RKO (cell line): ENCODE measurements at regions not wholly inside any gene's neighbourhood (a gene's known extent, or its start where the extent isn't known, plus 50 kb on each side); places are given as distances from the start of the nearest gene placed in this dataset.

ENCODE experiments used
- DNase-seq: peaks from one replicate; pipeline ENCODE4 v3.0.0-alpha.2; 2016; ENCODE audit warnings: low spot score

DNA sequence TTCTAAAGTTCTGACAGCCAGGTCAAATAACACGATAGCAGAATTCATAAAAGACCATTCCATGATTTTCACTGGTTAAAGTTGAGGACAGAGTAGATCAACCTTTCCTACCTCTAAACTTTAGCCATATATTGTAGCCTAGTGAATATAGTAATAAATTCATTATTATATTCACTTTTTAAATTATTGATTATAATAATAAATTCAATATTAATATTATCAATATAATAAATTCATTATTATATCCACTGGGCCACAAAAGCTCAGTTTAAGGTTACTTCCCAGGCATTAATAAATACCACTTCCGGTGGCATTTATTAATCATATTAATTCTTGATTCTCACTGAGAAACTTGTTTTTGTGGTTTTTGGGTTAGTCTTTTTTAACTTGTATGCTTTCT lies 85.7 kb upstream of the GPC6 start:
- DNase-seq = no peak

DNA sequence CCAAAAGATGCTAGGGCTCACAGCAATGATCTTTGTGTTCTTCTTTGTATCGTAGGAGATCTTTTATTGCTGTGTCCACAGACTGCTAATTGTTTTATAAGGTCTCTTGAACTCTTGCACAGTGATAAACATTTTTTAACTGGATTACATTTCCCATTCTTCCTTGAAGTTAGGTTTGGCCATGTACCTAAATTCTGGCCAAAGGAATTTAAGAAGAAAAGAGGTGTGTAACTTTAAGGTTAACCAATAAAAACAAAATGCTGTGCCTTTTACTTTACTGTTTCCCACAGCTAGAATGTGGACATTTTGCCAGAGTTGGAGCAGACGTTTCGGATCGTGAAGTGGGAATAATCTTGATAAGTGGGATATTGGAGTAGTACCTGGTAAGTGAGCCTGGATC lies 82.6 kb upstream of the GPC6 start:
- DNase-seq = no peak

DNA sequence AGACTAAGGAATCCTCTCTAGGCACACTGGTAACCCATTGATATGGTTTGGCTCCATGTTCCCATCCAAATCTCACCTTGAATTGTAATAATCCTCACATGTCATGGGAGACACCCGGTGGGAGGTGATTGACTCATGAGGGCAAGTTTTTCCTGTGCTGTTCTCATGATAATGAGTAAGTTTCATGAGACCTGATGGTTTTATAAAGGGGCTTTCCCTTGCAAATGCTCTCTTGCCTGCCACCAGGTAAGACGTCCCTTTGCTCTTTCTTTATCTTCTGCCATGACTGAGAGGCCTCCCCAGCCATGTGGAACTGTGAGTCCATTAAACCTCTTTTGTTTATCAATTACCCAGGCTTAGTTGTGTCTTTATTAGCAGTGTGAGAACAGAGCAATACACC lies 81.4 kb upstream of the GPC6 start:
- DNase-seq = no peak

DNA sequence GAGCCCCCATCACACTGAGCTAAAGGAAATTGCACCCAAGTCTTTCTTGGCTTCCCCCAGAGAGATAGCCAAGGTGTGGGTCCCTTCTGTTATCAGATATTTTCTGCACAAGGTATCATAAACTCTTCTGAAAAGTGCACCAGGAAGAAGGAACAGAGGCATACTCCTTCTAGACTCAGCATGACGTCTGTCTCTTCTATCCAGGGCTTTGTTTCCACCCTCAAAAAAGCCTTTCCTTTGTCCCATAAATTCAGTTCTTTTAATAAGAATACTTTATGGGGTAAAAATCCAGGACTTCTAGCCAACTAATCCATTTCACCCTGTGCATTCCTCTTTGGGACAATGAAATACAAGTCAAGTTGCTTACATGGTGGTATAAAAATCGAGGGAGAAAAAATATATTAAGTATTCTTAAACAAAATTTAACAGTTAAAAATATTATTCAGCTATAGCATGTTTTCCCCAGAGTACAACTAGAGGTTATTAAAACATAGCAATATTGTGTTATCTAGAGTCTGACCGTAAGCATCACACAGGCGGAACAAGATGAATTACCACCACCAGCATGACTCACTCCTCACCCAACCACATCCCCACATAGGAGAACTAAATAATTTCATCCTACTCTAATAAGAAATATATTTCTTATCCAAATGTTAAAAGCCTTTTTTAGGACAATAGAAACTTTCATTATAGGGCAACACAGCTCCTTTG lies 79.9 kb upstream of the GPC6 start:
- no peak for DNase-seq

DNA sequence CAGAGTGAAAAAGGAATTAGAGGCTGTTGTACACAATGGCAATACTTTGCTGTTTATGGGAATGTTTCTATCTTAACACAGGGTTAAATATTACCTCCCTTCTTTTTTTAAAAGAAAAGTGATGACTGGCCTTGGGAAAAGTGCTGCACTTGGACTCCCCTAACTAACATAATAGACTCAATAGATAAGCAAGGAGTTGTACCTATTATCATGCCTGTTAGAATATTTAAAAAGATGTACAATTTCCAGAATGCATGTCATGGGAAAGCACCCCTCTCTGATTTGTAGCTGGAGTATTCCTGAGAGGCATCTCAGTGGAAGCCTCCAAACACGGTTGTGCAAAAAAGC lies 79.3 kb upstream of the GPC6 start:
- no peak for DNase-seq

DNA sequence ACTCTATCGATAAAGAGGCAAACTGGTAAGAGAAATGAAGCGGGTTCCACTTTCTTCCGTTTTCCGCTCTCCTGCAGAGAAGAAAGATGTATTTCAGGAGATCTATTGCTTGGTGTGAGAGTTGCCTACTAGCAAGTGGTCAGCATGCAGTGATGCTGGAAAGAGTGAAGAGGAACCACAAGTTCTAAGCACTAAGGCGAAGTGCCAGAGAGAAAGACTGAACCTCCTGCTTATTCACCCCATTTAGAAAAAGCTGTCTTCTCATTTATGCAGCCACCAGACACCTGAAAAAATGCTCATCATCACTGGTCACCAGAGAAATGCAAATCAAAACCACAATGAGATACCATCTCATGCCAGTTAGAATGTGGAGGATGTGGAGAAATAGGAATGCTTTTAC lies 78.7 kb upstream of the GPC6 start:
- no peak for DNase-seq

DNA sequence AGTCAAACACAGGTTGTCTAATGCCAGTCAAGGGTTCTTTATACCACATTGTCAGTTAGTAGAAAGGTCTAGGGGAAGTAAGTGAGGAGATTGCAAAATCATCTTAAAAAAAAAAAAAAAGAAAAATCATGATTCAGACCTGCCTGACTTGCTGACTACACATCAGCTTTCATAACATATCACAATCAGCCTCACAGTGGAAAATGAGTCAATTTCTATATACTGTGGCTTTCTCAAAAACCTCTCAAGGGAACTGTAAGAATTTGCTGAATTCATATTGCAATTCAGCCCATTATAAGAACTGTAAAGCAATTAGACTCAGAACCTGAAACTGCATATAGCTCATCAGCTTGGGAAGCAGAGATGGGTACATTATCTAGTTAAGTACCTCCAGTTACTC lies 75.3 kb upstream of the GPC6 start:
- peak; percentile 42 for DNase-seq

DNA sequence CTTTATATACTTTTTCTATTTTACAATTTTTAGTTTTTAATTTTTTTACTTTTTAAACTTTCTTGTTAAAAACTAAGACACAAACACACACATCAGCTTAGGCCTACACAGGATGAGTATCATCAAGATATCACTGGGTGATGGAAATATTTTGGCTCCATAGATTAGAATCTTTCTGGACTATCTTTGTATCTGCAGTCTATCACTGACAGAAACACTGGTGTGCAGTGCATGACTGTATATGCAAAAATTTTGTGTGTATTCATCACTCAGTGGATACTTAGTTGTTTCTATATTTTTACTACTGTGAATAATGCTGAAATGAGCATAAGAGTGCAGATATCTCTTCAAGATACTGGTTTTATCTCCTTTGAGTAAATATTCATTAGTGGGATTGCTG lies 68.0 kb upstream of the GPC6 start:
- no peak for DNase-seq

DNA sequence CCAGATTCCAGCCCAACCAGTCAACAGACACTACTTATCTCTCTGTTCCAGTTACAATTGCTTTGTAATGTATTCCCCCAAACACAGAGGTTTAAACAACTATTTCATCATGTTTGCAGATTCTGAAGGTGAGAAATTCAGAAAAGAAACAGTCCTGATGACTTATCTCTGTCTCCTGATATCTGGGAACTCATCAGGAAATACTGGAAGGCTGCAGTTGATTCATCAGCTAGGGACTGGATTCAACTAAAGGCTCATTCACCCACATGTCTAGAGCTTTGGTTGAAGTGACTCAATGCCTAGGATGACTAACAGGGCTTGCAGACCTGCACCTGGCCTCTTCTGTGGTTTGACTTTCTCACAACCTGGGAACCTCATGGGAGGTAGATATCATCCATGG lies 56.6 kb upstream of the GPC6 start:
- DNase-seq = peak; percentile 75

DNA sequence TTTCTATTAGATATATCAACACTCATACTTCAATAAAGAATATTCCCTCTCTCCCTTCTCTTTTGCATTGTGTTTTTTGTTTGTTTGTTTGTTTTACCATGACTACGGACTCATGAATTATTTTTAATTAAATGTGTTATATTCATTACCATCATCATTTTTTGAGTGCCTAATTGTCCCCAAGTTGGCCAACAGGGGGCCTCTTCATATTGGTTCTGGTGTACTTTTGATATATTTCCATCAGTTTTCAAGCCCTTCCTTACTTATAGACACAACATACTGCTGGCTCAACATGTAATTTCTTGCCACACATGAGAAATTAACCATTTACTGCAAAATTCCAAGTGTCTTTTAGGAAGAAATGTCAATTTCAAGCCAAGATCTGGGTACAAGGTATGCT lies 54.5 kb upstream of the GPC6 start:
- no peak for DNase-seq

DNA sequence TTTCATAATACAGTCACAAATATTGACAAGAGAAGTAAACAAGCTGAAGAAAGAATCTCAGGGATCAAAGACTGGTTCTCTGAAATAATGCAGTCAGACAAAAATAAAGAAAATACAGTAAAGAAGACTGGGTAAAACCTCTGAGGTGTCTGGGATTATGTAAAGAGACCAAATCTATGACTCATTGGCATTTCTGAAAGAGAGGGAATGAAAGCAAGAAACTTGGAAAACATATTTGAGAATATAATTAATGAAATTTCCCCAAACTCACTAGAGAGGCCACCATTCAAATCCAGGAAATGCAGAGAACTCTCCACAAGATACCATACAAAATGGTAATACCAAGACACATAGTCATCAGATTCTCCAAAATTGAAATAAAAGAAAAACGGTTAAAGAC lies 53.0 kb upstream of the GPC6 start:
- DNase-seq = no peak

DNA sequence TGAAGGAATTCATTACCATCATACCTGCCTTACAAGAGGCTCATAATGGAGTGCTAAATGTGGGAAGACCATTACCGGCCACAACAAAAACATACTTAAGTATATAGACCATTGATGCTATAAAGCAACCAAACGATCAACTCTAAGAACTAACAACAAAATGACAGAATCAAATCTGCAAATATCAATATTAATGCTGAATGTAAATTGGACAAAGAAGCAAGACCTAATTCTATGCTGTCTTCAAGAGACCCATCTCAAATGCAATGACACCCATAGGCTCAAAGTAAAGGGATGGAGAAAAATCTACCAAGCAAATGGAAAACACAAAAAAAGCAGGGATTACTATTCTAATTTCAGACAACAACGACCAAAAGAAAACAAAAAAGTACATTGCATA lies 52.3 kb upstream of the GPC6 start:
- no peak for DNase-seq
